AG10803 (cell line): ENCODE measurements at regions not wholly inside any gene's neighbourhood (a gene's known extent, or its start where the extent isn't known, plus 50 kb on each side); places are given as distances from the start of the nearest gene placed in this dataset.

Experiments used
- DNase-seq: peaks from one replicate; pipeline ENCODE4 v3.0.0; 2010; ENCODE audit warnings: low read depth
- H3K4me3 ChIP-seq: 2 replicates; pipeline ENCODE4 v1.5.1; 2011; ENCODE audit warnings: mild to moderate bottlenecking, low read length, control low read depth
- TF ChIP-seq, protein P1 (sequence below): conservative IDR thresholded peaks from 2 replicates; pipeline ENCODE4 v1.5.1; 2011; ENCODE audit warnings: mild to moderate bottlenecking, low read length, control low read depth, inconsistent platforms

DNA sequence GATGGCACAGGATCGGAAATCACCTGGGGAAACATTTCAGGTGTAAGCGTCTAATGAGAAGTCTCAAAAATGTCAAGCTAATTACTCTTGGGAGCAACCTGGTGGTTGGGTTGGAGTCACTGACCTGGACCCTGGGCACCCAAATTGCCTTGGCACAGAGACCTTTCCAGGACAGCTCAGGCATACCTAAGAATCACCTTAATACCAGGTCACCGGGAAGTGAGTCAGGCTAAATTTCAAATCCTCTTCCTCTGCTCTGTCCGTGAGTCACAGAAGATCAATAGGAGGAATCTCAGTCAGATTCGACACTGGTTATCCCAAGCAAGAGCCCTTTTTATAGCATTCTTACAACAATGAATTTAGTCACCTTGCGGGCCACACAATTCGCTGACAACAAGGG is 179.6 kb upstream of the CAMK1G start:
- TF ChIP-seq, protein P1, sequence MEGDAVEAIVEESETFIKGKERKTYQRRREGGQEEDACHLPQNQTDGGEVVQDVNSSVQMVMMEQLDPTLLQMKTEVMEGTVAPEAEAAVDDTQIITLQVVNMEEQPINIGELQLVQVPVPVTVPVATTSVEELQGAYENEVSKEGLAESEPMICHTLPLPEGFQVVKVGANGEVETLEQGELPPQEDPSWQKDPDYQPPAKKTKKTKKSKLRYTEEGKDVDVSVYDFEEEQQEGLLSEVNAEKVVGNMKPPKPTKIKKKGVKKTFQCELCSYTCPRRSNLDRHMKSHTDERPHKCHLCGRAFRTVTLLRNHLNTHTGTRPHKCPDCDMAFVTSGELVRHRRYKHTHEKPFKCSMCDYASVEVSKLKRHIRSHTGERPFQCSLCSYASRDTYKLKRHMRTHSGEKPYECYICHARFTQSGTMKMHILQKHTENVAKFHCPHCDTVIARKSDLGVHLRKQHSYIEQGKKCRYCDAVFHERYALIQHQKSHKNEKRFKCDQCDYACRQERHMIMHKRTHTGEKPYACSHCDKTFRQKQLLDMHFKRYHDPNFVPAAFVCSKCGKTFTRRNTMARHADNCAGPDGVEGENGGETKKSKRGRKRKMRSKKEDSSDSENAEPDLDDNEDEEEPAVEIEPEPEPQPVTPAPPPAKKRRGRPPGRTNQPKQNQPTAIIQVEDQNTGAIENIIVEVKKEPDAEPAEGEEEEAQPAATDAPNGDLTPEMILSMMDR = no peak
- no peak overlapping the region for H3K4me3 ChIP-seq
- DNase-seq = no peak

DNA sequence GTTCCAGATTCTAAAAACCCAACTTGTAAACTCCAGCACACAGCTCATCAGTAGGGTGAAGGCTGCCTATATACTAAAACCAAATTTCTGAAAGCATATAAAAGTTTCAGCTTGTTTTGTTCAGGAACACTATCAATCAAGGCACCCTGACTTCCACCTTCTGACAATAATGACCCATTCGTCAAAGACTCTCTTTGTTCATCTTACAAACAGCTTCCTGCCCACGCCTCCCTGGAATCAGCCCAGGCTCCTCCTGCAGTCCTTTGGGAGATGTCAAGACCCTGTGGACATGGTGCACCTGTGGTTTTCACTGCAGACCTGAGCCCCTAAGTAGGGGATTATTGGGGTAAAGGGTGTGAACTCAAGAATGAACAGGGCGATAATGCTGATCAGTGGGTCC is 178.9 kb upstream of the CAMK1G start:
- DNase-seq = no peak
- H3K4me3 ChIP-seq = no peak overlapping the region
- TF ChIP-seq, protein P1 = no peak

DNA sequence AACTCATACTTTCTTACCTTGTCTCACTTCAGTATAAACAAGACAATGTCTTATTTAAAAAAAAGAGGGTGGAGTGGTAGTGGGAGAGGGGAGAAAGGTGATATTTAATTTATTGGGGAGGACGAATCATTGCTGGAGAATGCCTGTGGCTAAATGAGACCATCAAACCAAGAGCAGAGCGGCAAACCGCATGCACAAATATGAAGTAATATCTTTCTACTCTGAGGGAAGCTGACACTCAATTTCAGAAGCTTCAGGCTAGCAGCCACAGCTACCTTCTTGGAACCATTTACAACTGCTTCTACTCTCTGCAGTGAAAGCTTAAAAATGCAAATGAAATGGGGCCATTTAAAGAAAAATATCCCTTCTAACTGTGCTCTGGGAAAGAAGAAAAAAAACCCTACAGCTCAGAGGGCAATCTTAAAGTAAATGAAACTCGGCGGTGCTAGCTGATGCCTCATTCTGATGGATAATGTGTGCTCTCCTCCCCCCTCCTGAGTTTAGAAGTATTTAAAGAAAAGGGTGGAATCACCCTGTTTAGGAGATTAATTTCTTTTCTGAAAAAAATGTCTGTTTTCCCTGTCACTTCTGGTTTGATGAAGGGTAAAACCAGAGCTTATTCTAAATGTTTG is 178.2 kb upstream of the CAMK1G start:
- no peak overlapping the region for H3K4me3 ChIP-seq
- peak; percentile 75 for DNase-seq
- TF ChIP-seq, protein P1 = no peak

GRCh38 chr1:209406168-209406567 is 177.3 kb upstream of the CAMK1G start:
- DNase-seq = peak; percentile 44
- H3K4me3 ChIP-seq = no peak overlapping the region
- TF ChIP-seq, protein P1 = no peak

GRCh38 chr1:209406595-209406994 is 176.9 kb upstream of the CAMK1G start:
- no peak overlapping the region for H3K4me3 ChIP-seq
- TF ChIP-seq, protein P1 = no peak
- no peak for DNase-seq

DNA sequence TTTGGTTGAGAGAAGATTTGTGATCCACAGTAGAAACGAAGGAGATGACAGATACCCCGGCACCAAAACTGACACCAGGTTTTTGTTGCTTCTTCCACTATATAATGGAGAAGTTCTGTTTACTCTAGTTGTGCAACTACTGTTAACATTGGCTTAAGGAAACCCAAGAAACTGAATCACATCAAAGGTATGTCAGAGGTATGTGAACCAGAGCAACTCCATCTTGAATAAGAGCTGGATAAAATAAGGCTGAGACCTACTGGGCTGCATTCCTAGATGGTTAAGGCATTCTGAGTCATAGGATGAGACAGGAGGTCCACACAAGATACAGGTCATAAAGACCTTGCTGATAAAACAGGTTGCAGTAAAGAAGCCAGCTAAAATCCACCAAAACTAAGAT is 173.7 kb upstream of the CAMK1G start:
- DNase-seq = peak; percentile 86
- TF ChIP-seq, protein P1 = no peak
- no peak overlapping the region for H3K4me3 ChIP-seq

GRCh38 chr1:209411491-209411929 is 172.0 kb upstream of the CAMK1G start:
- no peak overlapping the region for H3K4me3 ChIP-seq
- TF ChIP-seq, protein P1 = no peak
- DNase-seq = peak; percentile 71
